Neural cell (in vitro differentiated cells): ENCODE measurements at regions not wholly inside any gene's neighbourhood (a gene's known extent, or its start where the extent isn't known, plus 50 kb on each side); places are given as distances from the start of the nearest gene placed in this dataset.

ENCODE experiments used
- H2AFZ ChIP-seq: fragments of 200-600, 300-800 bp; sonication (generic), shearing (Covaris generic); 2 replicates; pipeline ENCODE4 v1.6.0; 2014; ENCODE audit warnings: low read depth, mild to moderate bottlenecking, antibody characterized with exemption, low read length, moderate library complexity
- H3F3A ChIP-seq: fragments of 200-600 bp; shearing (Covaris generic); 2 replicates; pipeline ENCODE4 v1.6.1; 2016; ENCODE audit warnings: mild to moderate bottlenecking, moderate library complexity, mixed read lengths, antibody characterized with exemption, low read length; ENCODE audit not compliant: insufficient read depth, poor library complexity, severe bottlenecking
- H3K27ac ChIP-seq: fragments of 200-600, 300-800 bp; sonication (generic), shearing (Covaris generic); 2 replicates; pipeline ENCODE4 v1.5.1; 2014; ENCODE audit warnings: mild to moderate bottlenecking, low read length, moderate library complexity
- H3K27me3 ChIP-seq: fragments of 300-800, 200-600 bp; sonication (generic), shearing (Covaris generic); 2 replicates; pipeline ENCODE4 v1.6.0; 2014; ENCODE audit warnings: mild to moderate bottlenecking, low read depth, low read length, moderate library complexity; ENCODE audit not compliant: insufficient read depth
- H3K36me3 ChIP-seq: fragments of 300-800, 200-600 bp; sonication (generic), shearing (Covaris generic); 2 replicates; pipeline ENCODE4 v1.5.1; 2014; ENCODE audit warnings: mild to moderate bottlenecking, antibody characterized with exemption, low read length, moderate library complexity; ENCODE audit not compliant: insufficient read depth
- H3K4me2 ChIP-seq: fragments of 300-800, 200-600 bp; sonication (generic), shearing (Covaris generic); 2 replicates; pipeline ENCODE4 v1.6.0; 2014; ENCODE audit warnings: mild to moderate bottlenecking, low read length
- H3K4me3 ChIP-seq: fragments of 300-800, 200-600 bp; sonication (generic), shearing (Covaris generic); 2 replicates; pipeline ENCODE4 v1.5.1; 2014; ENCODE audit warnings: mild to moderate bottlenecking, low read length, moderate library complexity
- H3K79me2 ChIP-seq: fragments of 200-600 bp; shearing (Covaris generic); replicated peaks from 2 replicates; pipeline ENCODE4 v1.6.0; 2014; ENCODE audit warnings: mild to moderate bottlenecking, low read length, moderate library complexity; ENCODE audit not compliant: insufficient read depth
- H3K9ac ChIP-seq: fragments of 300-800, 200-600 bp; sonication (generic), shearing (Covaris generic); 2 replicates; pipeline ENCODE4 v1.6.1; 2016; ENCODE audit warnings: mild to moderate bottlenecking, low read length, mixed read lengths
- H3K9me2 ChIP-seq: fragments of 200-600 bp; shearing (Covaris generic); 2 replicates; pipeline ENCODE4 v1.6.1; 2016; ENCODE audit warnings: mild to moderate bottlenecking, low read length, mixed read lengths; ENCODE audit not compliant: insufficient read depth
- H3K9me3 ChIP-seq: fragments of 200-600, 300-800 bp; sonication (generic), shearing (Covaris generic); 2 replicates; pipeline ENCODE4 v1.6.1; 2016; ENCODE audit warnings: mild to moderate bottlenecking, mixed run types, low read length, moderate library complexity, mixed read lengths
- H4K20me1 ChIP-seq: fragments of 200-600 bp; shearing (Covaris generic); 2 replicates; pipeline ENCODE4 v1.6.1; 2016; ENCODE audit warnings: mild to moderate bottlenecking, mixed run types; ENCODE audit not compliant: insufficient read depth
- EP300 ChIP-seq: fragments of 450-650 bp; conservative IDR thresholded peaks from 2 replicates; pipeline ENCODE4 v1.6.1; 2014; ENCODE audit warnings: antibody characterized with exemption, mild to moderate bottlenecking, moderate library complexity; ENCODE audit not compliant: poor library complexity, severe bottlenecking
- EZH2 ChIP-seq: fragments of 200-600, 300-800 bp; shearing (Covaris generic), sonication (generic); IDR thresholded peaks from 2 replicates; pipeline ENCODE4 v1.6.1; 2014; ENCODE audit warnings: antibody characterized with exemption, low read length, borderline replicate concordance, mild to moderate bottlenecking; ENCODE audit not compliant: insufficient read depth, poor library complexity, severe bottlenecking
- MXI1 ChIP-seq: fragments of 450-650 bp; conservative IDR thresholded peaks from 2 replicates; pipeline ENCODE4 v1.6.1; 2014; ENCODE audit warnings: antibody characterized with exemption, mild to moderate bottlenecking; ENCODE audit not compliant: poor library complexity, severe bottlenecking
- POLR2AphosphoS5 ChIP-seq: IDR thresholded peaks from 2 replicates; pipeline ENCODE4 v1.6.1; 2012
- RAD21 ChIP-seq: fragments of 450-650 bp; conservative IDR thresholded peaks from 2 replicates; pipeline ENCODE4 v1.6.1; 2014; ENCODE audit warnings: antibody characterized with exemption, mild to moderate bottlenecking, moderate library complexity
- REST ChIP-seq: IDR thresholded peaks from 2 replicates; pipeline ENCODE4 v1.6.1; 2012; ENCODE audit warnings: borderline replicate concordance
- SMC3 ChIP-seq: fragments of 450-650 bp; conservative IDR thresholded peaks from 2 replicates; pipeline ENCODE4 v1.6.1; 2014; ENCODE audit warnings: antibody characterized with exemption, mild to moderate bottlenecking, moderate library complexity; ENCODE audit not compliant: poor library complexity
- TAF1 ChIP-seq: IDR thresholded peaks from 2 replicates; pipeline ENCODE4 v1.6.1; 2012; ENCODE audit warnings: low read depth
- TF ChIP-seq, protein P1 (sequence below): fragments of 450-650 bp; IDR thresholded peaks from 2 replicates; pipeline ENCODE4 v1.5.1; 2014; ENCODE audit warnings: antibody characterized with exemption, mild to moderate bottlenecking, moderate library complexity; ENCODE audit not compliant: poor library complexity, severe bottlenecking

DNA sequence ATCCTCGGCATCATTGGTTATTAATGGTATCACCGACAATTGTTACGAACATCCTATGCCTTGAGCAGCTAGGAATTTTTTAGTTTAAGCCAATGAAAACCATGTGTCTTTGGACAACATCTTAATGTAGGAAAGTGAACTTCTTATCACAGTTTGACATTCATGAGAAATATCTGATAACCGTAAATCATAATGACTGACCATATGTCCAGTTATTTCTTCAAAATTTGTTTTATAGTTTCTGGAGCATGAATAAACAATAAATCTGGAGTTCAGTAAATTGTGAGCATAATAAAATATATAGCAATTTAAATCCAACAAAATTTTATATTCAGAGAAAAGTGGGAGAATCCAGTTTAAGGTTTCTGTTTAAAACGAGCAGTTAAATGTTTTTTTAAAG, 970.1 kb upstream of the ADGRB3 start:
- Histone ChIP-seq H3K4me3 (no peak overlapping the region), H3K9ac (no peak overlapping the region), H3K4me2 (no peak overlapping the region), H3K9me3 (no peaks in the 10 kb centered on the region), H2AFZ (no peak overlapping the region), H3F3A (no peaks in the 10 kb centered on the region), H3K36me3 (no peaks in the 10 kb centered on the region), H3K27me3 (no peaks in the 10 kb centered on the region), H3K79me2 (no peaks in the 10 kb centered on the region), H3K9me2 (no peaks in the 10 kb centered on the region), H4K20me1 (no peaks in the 10 kb centered on the region), H3K27ac (no peak overlapping the region)
- TF ChIP-seq TAF1 (no peak), RAD21 (no peak), POLR2AphosphoS5 (no peak), REST (no peak), MXI1 (no peak), SMC3 (no peak), EZH2 (no peak)
- TF ChIP-seq, protein P1, sequence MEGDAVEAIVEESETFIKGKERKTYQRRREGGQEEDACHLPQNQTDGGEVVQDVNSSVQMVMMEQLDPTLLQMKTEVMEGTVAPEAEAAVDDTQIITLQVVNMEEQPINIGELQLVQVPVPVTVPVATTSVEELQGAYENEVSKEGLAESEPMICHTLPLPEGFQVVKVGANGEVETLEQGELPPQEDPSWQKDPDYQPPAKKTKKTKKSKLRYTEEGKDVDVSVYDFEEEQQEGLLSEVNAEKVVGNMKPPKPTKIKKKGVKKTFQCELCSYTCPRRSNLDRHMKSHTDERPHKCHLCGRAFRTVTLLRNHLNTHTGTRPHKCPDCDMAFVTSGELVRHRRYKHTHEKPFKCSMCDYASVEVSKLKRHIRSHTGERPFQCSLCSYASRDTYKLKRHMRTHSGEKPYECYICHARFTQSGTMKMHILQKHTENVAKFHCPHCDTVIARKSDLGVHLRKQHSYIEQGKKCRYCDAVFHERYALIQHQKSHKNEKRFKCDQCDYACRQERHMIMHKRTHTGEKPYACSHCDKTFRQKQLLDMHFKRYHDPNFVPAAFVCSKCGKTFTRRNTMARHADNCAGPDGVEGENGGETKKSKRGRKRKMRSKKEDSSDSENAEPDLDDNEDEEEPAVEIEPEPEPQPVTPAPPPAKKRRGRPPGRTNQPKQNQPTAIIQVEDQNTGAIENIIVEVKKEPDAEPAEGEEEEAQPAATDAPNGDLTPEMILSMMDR: no peak

GRCh38 chr6:67663105-67663895, 971.8 kb upstream of the ADGRB3 start:
- H3K27me3 ChIP-seq: no peaks in the 10 kb centered on the region
- H3K79me2 ChIP-seq: no peaks in the 10 kb centered on the region
- no peak overlapping the region for H3K4me2 ChIP-seq
- H3K36me3 ChIP-seq: no peaks in the 10 kb centered on the region
- no peak overlapping the region for H3K27ac ChIP-seq
- H3K4me3 ChIP-seq: no peak overlapping the region
- no peaks in the 10 kb centered on the region for H3F3A ChIP-seq
- TF ChIP-seq SMC3: no peak
- no peak for TF ChIP-seq MXI1
- TF ChIP-seq, protein P1: no peak
- no peak for TF ChIP-seq TAF1
- no peak for TF ChIP-seq REST
- no peak for TF ChIP-seq RAD21
- TF ChIP-seq EZH2: no peak
- TF ChIP-seq EP300: no peak
- TF ChIP-seq POLR2AphosphoS5: no peak
- H3K9ac ChIP-seq: no peak overlapping the region
- H3K9me2 ChIP-seq: no peaks in the 10 kb centered on the region
- no peaks in the 10 kb centered on the region for H4K20me1 ChIP-seq
- H2AFZ ChIP-seq: no peak overlapping the region
- no peaks in the 10 kb centered on the region for H3K9me3 ChIP-seq
